Thoracic aorta (tissue), 2 donors: ENCODE measurements at regions not wholly inside any gene's neighbourhood (a gene's known extent, or its start where the extent isn't known, plus 50 kb on each side); places are given as distances from the start of the nearest gene placed in this dataset.

Experiments
- ATAC-seq: fragments of 150-250 bp; one replicate; pipeline ENCODE4 v1.8.0; 2017; ENCODE audit warnings: low read depth; ENCODE audit not compliant: insufficient number of reproducible peaks, low FRiP score
- DNase-seq: peaks from one replicate; pipeline ENCODE4 v3.0.0-alpha.2; 2020; ENCODE audit warnings: low spot score
- H3K27ac ChIP-seq, 2 donors: fragments of 200-600 bp; sonication (generic); 1 replicate in 1 of 2; 2 replicates in 1 of 2; pipeline ENCODE4 v1.5.1; 2016; ENCODE audit warnings: mild to moderate bottlenecking in 2 of 2, moderate library complexity in 2 of 2
- H3K27me3 ChIP-seq: fragments of 200-600 bp; sonication (generic); replicated peaks from 2 replicates; pipeline ENCODE4 v1.6.0; 2016; ENCODE audit warnings: mild to moderate bottlenecking; ENCODE audit not compliant: insufficient read depth
- H3K36me3 ChIP-seq: fragments of 200-600 bp; sonication (generic); one replicate; pipeline ENCODE4 v1.5.1; 2016
- H3K4me1 ChIP-seq, 2 donors: fragments of 200-600 bp; sonication (generic); 1 replicate in 1 of 2; 2 replicates in 1 of 2; pipeline versions ENCODE4 v1.5.1 to v1.6.0; 2016; ENCODE audit warnings: low read depth in 2 of 2, mild to moderate bottlenecking in 1 of 2; ENCODE audit not compliant: control insufficient read depth in 1 of 2
- H3K4me3 ChIP-seq: fragments of 200-600 bp; sonication (generic); 2 replicates; pipeline ENCODE4 v1.5.1; 2016; ENCODE audit warnings: mild to moderate bottlenecking
- H3K9me3 ChIP-seq: fragments of 200-600 bp; sonication (generic); 2 replicates; pipeline ENCODE4 v1.5.1; 2016
- TF ChIP-seq, protein P1 (sequence below): fragments of 200-600 bp; sonication (generic); IDR thresholded peaks from one replicate; pipeline ENCODE4 v1.5.1; 2019; ENCODE audit warnings: antibody characterized with exemption

- Histone ChIP-seq H3K9me3 (no peaks in the 10 kb centered on the region), H3K4me1 (no peaks in the 10 kb centered on the region), H3K27ac (no peak overlapping the region), H3K4me3 (no peak overlapping the region), H3K27me3 (no peaks in the 10 kb centered on the region), H3K36me3 (no peaks in the 10 kb centered on the region)
- ATAC-seq: no peak
- no peak for DNase-seq
- TF ChIP-seq, protein P1, sequence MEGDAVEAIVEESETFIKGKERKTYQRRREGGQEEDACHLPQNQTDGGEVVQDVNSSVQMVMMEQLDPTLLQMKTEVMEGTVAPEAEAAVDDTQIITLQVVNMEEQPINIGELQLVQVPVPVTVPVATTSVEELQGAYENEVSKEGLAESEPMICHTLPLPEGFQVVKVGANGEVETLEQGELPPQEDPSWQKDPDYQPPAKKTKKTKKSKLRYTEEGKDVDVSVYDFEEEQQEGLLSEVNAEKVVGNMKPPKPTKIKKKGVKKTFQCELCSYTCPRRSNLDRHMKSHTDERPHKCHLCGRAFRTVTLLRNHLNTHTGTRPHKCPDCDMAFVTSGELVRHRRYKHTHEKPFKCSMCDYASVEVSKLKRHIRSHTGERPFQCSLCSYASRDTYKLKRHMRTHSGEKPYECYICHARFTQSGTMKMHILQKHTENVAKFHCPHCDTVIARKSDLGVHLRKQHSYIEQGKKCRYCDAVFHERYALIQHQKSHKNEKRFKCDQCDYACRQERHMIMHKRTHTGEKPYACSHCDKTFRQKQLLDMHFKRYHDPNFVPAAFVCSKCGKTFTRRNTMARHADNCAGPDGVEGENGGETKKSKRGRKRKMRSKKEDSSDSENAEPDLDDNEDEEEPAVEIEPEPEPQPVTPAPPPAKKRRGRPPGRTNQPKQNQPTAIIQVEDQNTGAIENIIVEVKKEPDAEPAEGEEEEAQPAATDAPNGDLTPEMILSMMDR: no peak
Observed at GRCh38 chr1:184158896-184159681, 107.6 kb downstream of the TSEN15 start.

DNA sequence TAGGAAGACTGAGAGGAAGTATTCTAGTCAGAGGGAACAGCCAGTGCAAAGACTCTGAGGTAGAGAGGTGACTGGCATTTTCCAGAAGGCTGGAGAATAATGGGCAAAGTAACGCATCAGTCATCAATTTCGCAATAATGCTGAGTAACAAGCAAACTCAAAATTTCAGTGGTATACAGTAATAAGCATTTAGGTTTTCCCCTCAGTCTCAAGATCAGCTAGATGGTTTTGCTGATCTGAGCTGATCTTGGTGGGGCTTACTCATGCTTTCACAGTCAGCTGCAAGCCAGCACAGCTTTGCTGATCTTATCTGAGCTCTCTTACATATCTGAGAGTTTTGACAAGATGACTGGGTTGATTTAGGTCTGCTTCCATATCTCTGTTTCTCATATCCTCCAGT is 108.7 kb downstream of the TSEN15 start:
- H3K4me1 ChIP-seq: no peaks in the 10 kb centered on the region
- ATAC-seq: no peak
- no peaks in the 10 kb centered on the region for H3K27me3 ChIP-seq
- TF ChIP-seq, protein P1: no peak
- H3K27ac ChIP-seq: no peak overlapping the region
- H3K9me3 ChIP-seq: no peaks in the 10 kb centered on the region
- no peak for DNase-seq
- H3K4me3 ChIP-seq: no peak overlapping the region
- no peaks in the 10 kb centered on the region for H3K36me3 ChIP-seq

- Histone ChIP-seq H3K36me3 (no peaks in the 10 kb centered on the region), H3K9me3 (no peaks in the 10 kb centered on the region), H3K4me1 (no peaks in the 10 kb centered on the region), H3K4me3 (no peak overlapping the region), H3K27ac (no peak overlapping the region), H3K27me3 (no peaks in the 10 kb centered on the region)
- ATAC-seq (no peak), DNase-seq (no peak)
- TF ChIP-seq, protein P1: no peak
Observed at GRCh38 chr1:184161071-184161698, 109.7 kb downstream of the TSEN15 start.

- no peak for ATAC-seq
- Histone ChIP-seq H3K4me1 (no peaks in the 10 kb centered on the region), H3K27me3 (no peaks in the 10 kb centered on the region), H3K9me3 (no peaks in the 10 kb centered on the region), H3K27ac (no peak overlapping the region), H3K36me3 (no peaks in the 10 kb centered on the region), H3K4me3 (no peak overlapping the region)
- TF ChIP-seq, protein P1: no peak
- DNase-seq: no peak
Observed at GRCh38 chr1:184162281-184162680, 110.8 kb downstream of the TSEN15 start.

DNA sequence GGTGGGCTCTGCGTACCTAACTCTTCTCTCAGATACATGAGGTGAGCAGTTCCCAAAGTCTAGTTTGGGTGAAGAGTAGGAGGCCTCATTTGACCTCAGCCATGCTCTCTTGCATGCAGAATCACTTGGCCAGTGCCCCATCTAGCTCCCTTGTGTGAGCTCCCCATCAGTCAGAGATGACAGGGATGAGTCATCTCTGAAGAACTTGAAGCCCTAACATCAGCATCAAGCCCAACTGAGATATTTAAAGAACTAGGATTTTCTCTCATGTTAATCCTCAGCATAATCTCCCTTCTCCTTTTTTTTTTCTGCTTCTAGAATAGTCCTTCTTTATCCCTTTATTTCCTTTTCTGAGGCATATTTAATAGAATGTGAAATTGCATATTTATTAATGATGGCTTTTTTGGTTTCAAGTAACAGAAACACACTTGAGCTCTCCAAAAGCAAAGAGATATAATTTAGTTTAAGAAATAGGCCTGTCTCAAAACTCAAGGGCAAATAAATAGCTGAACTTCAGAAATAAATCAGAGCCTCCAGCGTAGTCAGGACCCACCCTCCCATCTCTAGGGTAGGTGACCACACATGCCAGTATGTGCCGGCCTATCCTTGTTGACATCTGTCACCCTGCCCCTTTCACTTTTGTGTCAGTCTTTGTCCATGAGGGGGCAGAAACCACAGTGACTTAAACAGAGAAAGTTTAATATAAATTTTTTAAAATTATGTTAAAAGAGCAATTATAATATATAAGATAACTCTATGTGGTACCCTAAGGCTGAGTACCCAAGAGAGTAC is 112.3 kb downstream of the TSEN15 start:
- ATAC-seq (no peak), DNase-seq (no peak)
- H3K4me1 ChIP-seq: no peaks in the 10 kb centered on the region
- H3K27me3 ChIP-seq: no peaks in the 10 kb centered on the region
- no peaks in the 10 kb centered on the region for H3K36me3 ChIP-seq
- TF ChIP-seq, protein P1: no peak
- H3K27ac ChIP-seq: no peak overlapping the region
- H3K4me3 ChIP-seq: no peak overlapping the region
- no peaks in the 10 kb centered on the region for H3K9me3 ChIP-seq
